GM18505 (cell line): ENCODE measurements at regions not wholly inside any gene's neighbourhood (a gene's known extent, or its start where the extent isn't known, plus 50 kb on each side); places are given as distances from the start of the nearest gene placed in this dataset.
"Not testable (repeated sequence)": the region's sequence is repeated elsewhere in the genome, so short reads cannot be mapped to it uniquely, and the experiment has no call there.

ENCODE experiments used
- ATAC-seq: cut with Tn5 transposase; IDR thresholded peaks from one replicate; pipeline ENCODE4 v1.9.1; 2021; ENCODE audit not compliant: unreplicated experiment
- POLR2A ChIP-seq: IDR thresholded peaks from 4 replicates; pipeline ENCODE4 v1.6.1; 2011; ENCODE audit warnings: borderline replicate concordance; ENCODE audit not compliant: insufficient read depth, insufficient read length; ENCODE audit errors: extremely low read depth

DNA sequence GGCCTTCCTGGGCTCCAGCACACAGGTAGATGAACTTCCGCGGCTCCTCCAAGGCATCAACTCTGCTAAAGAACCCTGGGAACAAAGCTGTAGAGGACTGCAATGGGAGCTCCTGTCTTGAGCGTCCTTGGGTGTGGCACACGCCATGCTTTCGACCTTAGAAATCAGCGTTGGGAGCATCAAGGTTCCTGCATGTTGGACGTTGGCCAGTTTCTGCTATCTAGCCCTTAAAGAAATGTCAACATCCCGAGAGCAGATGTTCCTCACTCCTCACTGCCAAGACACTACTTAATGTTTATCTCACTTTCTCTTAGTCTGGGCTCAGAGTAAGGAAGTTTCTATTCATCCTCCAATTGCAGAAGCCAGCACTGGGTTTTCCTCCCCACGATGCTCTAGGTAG is 70.6 kb upstream of the MEDAG start:
- no peak for ATAC-seq
- TF ChIP-seq POLR2A: no peak

DNA sequence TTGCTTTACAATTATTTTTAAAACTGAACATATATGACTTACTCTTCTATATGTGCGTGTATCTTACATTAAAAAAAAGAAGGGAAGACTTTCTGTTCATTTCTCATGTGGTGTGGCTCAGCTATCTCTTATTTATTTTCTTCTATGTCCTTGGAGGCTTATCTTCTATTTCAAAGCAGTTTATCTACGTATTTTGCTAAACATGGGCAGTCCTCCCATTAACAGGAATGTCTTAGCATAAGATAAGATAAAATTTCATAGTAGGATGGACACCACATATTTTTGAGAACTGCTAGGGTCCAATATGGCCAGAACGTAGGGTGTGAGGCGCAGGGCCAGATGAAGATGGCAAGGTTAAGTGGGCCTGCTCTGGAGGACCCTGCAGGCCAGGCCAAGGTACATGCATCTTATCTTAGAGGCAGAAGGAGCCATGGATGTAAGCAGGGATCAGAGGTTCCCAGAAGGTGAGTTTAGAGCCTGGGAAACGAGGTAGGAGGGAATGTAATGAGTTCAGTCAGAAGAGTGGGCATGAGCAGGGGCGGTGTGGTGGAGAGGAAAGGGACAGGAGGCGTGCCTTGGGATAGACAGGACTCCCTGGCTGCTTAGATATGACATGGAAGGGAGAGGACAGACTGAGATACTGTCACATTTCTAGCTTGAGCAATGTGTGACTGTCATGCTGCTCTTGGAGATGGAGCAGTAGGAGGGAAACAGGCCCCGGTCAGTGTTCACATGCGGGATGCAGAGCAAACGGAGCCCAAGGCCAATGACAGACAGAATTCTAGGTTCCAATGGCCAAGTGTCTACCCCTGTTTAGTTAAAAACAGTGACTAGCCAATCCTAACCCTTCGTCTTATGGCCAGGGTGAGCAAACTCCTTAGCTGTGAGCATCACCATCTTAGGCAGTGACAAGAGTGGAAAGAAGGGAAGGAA is 68.6 kb upstream of the MEDAG start:
- no peak for ATAC-seq
- TF ChIP-seq POLR2A: no peak

DNA sequence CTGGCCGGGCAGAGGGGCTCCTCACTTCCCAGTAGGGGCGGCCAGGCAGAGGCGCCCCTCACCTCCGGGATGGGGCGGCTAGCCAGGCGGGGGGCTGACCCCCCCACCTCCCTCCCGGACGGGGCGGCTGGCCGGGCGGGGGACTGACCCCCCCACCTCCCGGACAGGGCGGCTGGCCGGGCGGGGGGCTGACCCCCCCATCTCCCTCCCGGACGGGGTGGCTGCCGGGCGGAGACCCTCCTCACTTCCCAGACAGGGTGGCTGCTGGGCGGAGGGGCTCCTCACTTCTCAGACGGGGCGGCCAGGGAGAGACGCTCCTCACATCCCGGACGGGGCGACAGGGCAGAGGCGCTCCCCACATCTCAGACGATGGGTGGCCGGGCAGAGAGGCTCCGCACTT is 66.4 kb upstream of the MEDAG start:
- ATAC-seq: not testable (repeated sequence)

DNA sequence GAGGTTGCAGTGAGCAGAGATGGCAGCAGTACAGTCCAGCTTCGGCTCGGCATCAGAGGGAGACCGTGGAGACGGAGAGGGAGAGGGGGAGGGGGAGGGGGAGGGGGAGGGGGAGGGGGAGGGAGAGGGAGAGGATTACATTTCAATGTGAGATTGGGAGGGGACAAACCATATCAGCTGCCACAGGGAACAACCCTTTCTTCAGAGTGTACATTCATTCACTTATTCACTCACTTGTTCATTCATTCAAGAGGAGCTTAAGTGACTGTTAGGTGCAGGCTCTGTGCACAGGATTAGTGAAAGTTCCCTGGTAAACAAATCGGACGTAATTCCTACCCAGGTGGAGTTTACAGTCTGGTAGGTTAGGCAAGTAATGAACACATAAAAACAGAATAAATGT is 65.6 kb upstream of the MEDAG start:
- no peak for TF ChIP-seq POLR2A
- ATAC-seq: no peak

DNA sequence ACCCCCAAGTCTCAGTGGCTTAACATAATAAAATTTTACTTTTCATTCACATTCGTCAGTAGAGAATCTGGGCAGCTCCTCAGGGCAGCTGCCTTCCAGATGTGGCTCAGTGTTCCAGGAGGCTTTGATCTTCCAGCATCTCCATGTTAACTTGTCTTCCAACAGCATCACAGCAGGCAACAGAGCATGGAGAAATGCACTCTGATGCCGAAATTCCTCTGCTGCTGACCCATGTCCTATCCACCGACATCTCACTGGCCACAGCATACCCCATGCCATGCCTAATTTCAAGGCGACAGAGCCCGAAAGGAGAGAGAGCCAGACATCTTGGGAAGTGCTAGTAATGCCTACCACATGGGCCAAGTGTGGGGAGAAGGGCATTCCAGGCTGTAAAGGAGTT is 64.9 kb upstream of the MEDAG start:
- TF ChIP-seq POLR2A: no peak

DNA sequence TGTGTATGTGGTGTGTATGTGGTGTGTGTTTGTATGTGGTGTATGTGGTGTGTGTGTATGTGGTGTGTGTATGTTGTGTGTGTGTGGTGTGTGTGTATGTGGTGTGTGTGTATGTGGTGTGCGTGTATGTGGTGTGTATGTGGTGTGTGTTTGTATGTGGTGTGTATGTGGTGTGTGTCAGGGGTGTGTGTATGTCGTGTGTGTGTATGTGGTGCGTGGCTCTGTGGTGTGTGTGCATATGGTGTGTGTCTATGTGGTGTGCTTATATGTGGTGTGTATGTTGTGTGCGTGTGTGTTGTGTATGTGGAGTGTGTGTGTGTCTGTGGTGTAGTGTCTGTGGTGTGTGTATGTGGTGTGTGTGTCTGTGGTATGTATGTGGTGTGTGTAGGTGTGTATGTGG is 62.5 kb upstream of the MEDAG start:
- no peak for TF ChIP-seq POLR2A
- no peak for ATAC-seq

More for the DNA sequence above, 64.9 kb upstream of the MEDAG start:
- ATAC-seq: no peak

DNA sequence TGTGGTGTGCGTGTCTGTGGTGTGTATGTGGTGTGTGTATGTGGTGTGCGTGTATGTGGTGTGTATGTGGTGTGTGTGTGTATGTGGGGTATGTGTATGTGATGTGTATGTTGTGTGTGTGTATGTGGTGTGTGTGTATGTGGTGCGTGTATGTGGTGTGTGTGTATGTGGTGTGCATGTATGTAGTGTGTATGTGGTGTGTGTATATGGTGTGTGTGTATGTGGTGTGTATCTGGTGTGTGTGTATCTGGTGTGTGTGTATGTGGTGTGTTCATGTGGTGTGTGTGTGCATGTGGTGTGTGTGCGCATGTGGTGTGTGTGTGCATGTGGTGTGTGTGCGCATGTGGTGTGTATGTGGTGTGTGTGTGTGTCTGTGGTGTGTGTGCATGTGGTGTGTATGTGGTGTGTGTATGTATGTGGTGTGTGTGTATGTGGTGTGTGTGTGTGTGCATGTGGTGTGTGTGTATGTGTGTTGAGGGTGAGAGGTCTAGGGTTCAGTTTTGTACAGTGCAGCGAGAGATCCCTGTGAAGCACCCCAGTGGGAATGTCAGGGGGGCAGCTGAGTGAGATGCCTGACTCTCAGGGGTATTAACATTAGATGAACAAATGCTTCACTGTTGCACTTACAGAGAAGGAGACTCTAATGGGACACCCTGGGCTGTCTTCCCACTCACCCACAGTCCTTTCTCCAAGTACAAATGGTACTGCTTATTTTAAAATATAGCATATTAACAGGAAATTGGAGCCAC is 61.3 kb upstream of the MEDAG start:
- TF ChIP-seq POLR2A: no peak
- ATAC-seq: no peak

DNA sequence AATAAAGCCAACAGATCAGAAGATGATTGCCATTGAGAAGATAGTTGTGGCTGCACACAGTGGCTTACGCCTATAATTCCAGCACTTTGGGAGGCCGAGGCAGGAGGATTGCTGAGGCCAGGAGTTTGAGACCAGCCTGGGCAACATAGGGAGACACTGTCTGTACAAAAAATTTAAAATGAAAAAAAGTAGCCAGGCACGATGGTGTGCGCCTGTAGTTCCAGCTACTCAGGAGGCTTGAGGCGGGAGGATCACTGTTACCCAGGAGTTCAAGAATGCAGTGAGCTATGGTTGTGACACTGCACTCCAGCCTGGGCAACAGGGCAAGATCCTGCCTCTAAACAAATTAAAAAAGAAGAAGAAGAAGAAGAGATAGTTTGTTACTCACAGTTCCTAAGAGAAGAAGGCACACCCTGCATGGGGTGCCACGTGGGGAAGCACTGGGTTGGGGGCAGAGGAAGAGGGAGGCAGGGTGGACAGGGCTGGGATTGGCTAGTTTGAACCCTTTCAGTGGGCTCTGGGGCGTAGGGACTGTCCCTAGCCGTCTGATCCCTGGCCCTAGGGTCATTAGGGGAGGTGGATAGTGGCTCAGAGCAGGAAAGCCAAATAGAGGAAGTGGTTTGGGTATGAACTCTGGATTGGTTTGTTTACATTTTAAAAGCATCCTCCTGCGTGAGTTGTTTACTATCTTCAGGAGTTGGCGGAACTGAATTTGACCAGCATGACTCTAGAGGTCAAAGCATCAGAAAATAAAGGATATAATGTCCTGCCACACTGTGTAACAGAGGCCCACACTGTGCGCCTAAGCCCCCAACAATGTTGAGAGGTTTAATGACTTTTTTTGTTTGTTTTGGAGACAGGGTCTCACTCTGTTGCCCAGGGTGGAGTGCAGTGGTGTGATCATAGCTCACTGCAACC is 60.5 kb upstream of the MEDAG start:
- ATAC-seq: no peak
- no peak for TF ChIP-seq POLR2A

DNA sequence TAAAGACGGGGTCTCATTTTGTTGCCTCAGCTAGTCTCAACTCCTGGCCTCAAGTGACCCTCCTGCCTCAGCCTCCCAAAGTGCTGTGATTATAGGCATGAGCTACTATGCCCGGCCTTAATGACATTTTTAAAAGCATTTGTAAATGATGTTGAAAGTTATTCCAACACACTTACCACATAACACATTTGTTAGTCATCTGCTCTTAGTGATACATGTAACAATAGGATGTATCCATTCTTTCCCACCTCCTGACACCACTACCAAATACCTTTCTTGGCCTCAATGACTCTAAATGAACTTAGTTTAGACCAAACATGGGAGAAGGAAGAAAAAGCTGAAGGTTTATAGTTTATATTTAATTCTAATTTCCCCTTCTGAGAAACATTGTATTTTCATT is 59.8 kb upstream of the MEDAG start:
- TF ChIP-seq POLR2A: no peak
- ATAC-seq: no peak

DNA sequence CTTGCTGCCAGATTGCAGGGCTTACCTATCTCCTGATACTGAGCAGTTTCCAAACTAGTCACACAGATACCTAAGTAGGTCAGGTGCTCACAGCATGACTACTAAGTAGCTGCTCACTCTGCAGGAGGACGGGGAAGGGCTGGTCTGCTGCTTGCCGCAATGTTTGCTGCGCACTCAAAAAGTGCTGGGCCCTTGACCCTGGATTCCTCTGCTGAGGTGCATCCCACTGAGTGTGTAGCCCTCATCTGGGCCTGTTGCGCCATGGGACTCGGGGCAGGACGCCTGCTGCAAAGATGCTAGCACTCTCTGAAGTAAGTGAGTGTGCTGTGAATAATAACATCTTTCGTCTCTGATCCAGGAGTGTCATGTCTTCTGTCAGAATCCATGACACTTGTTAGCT is 59.2 kb upstream of the MEDAG start:
- TF ChIP-seq POLR2A: no peak
- no peak for ATAC-seq

DNA sequence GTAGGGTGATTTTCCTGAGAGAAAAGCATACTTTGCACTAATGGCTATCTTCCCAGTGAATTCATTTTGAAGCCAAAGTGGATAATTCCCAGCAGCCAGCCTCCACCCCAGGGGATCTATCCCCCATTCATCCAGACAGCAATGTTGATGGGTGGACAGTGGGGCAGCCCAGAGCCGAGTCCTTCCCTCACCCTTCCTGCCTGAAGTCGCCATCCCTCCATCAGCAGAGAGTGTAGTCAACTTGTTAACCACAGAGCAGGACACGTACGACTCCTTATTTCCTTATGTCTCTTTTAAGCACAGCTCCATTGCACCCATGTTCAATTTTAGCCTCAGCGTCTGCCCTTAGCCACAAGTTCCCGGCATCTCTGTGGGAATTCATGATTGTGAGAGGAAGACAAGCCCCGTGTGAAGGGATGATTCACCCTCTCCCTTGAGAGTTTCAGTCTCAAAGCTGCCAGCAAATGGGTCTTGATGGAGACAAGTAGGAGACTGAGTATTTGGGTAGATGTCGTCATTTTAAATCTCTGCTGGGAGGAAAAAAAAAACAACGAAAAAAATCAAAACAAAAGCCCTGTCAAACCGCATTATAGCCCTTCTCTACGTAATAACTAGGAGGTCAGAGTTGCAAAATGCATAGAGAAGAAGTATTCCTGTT is 58.3 kb upstream of the MEDAG start:
- TF ChIP-seq POLR2A: no peak
- no peak for ATAC-seq

DNA sequence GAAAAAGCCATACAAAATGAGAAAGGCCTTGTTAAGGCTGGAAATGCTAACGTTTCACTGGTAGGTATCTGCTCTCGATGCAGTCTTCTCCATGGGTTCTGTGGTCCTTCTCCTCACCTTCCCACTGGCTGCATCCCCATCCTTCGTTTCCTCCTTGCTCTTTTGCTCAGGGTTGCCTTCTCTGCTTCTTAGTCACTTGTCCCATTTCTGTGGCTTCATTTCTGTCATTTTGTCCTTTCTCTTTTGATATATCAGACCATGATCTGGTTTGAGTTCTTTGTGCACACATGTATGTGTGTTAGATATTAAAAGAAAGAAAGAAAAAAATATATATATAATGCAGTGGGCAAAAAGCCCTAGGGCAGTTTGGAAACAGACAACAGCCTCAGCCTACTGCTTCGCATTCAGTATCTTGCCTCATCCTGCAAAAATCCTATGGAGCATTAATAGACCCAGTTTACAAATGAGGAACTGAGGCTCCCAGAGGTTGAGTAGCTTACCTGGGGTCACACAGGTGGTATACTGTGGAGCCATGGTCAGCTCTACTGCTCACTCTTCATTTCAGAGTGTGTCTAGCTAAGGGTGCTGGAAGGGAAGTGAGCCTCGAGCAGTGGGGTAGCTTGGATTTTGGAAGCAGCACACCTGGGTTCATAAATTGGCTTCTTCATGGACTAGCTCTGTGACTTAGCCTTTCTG is 57.6 kb upstream of the MEDAG start:
- ATAC-seq: no peak
- TF ChIP-seq POLR2A: no peak
